ENCODE measurements at regions not wholly inside any gene's neighbourhood (a gene's known extent, or its start where the extent isn't known, plus 50 kb on each side); places are given as distances from the start of the nearest gene placed in this dataset.
"Not testable (repeated sequence)": the region's sequence is repeated elsewhere in the genome, so short reads cannot be mapped to it uniquely, and the experiment has no call there.

DNA sequence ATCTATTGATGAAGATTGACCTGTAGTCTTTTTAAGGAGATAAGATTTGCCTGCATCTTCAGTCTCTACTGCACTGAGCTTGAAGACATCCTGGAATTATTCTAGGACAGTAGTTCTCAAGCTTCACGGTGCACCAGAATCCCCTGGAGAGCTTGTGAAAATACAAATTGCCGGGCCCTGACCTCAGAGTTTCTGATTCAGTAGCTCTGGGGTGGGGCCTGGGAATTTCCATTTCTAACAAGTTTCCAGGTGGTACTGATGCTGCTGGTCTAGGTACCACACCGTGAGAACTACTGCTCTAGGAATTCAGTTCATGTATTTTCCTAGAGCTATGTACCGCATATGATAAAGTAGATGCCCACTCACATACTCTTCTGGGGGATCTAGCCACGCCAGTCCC, 246.1 kb downstream of the HS3ST3B1 start:
- no peak for DNase-seq (ENCODE audit: low read depth)

DNA sequence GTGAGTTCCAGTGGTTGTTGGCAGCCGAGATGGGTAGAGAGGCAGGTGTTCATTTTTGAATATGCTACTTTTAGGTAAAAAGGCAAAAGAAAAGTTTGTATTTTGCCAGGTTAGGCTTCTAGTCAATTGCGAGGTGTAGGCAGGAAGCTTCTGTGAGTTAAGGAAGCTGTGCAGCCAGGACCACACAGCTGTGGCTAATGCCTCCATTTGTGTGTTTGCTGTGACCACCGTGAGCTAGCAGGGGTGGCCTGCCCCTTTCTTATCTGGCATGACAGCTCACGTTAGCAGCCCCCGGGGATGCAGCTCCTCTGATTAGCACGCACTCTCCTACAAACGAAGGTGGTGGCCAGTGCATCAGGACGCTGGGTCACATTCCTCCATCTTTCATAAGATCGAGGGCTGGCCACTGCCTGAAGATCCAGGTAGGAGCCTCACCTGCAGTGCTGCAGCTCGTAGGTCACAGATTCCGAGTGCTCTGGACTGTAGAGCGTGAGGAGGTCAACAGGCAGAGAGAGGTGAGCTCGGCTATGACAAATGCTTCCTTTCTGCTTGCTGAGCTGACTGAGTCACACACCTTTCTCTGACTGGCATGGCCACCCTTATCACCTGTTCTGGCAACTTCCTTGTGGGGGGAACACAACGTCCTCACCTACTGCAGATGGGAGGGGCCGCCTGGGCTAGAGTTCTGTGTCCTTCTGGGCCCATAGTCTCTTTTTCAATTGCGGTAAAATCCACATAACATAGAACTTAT, 244.4 kb downstream of the HS3ST3B1 start:
- no peak for DNase-seq (ENCODE audit: low read depth)

DNA sequence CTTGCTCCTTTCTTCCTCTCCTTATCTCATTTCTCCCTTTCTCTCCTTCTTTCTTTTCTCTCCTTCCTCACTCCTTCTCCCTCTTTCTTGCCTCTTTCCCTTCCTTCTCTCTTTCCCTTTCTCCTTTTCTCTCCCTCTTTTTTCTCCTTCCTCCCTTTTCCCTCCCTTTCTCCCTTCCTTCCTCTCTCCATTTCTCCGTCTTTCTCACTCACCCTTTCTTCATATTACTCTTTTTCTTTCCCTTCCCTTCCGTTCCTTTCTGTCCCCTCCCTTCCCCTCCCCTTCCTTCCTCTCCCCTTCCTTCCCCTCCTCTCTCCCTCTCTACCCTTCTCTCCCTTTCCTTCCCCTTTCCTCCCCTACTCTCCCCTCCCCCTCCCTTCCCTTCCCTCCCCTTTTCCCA, 240.8 kb downstream of the HS3ST3B1 start:
- DNase-seq (ENCODE audit: low read depth) = no peak

DNA sequence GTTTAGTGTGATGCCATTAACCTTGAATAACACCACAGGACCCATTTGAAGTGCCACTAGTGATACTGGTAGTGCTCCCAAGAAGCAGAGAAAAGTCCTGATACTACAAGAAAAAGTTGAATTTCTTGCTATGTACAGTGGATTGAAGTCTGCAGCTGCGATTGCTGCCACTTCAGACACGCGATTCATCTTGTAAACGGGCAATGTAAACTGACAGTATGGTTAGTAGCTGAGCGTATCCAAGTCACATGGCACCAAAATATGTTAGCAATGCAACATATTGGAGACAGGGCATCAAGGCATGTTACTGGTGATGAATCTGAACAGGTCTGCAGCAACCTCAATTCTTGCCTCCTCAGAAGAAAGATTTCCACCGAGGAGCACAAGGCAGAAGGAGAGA, 238.9 kb downstream of the HS3ST3B1 start:
- no peak for DNase-seq (ENCODE audit: low read depth)

DNA sequence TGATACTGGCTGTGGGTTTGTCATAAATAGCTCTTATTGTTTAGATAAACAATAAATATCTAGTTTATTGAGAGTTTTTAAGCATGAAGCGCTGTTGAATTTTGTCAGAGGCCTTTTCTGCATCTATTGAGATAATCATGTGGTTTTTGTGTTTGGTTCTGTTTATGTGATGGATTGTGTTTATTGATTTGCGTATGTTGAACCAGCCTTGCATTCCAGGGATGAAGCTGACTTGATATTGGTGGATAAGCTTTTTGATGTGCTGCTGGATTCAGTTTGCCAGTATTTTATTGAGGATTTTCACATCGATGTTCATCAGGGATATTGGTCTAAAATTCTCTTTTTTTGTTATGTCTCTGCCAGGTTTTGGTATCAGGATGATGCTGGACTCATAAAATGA, 231.4 kb downstream of the HS3ST3B1 start:
- DNase-seq (ENCODE audit: low read depth) = not testable (repeated sequence)

DNA sequence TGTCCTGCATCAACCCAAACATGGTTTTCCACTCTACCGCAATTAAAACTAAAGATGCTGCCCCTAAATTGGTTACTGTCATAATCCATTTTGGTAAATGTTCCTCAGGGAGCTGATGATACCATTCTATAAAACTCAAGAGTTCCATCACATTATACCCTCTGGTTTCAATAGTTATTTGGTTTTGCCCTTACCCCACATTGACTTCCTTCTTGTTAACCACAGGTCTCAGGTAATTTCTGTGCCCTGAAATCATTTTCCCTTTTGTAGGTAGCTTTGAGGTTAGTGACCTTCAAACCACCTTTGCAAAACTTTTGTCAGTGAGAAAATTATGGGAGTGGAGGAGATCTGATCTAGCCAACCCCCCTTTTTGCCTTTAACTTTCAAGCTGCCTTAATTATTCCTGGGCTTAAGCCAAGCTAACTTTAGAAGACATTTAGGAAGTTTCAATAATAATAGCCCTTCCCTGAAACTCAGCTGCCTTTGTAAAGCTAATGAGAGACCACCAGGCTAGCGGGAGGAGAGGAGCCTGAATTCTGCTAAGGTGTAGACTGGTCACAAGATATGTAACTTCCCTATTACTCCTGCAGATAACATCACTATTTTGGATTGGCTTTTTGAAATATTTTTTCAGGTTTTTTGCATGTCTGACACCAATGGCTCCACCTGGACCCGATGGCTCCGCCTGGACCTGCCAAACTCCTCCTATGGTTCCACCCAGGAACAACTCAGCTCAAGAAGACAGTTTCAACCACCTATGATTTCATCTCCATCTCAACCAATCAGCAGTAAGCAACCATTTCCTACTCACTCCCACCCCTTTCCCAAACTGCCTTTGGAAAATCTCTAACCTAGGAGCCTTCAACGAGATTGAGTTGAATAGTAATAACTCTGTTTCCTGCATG, 224.9 kb downstream of the HS3ST3B1 start:
- DNase-seq (ENCODE audit: low read depth) = no peak

DNA sequence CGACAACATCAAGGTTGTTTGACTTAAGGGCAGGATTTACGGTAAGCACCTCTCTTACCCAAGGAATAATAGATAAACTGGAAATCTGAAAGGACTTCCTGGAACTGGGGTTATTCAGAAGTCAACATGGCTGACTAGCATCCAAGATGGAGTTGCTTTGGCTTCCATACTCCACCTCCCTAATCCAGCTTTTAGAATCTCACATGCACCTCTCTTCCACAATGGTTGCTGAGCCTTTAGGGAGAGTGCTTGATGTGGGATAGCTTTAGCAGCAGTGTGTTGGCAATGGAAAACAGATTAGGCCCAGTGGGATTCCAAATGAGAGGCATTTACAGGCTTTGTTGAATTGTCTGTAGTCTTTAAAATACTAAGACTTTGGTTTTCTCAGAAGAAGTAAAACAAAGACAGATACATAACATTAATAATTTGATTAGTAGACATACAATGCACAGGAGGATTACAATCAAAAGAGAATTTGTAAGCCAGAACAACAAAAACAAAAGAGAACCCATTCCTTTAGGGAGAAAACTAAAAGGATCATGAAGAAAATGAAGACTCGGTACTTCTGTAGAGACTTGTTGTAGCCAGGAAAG, 222.0 kb downstream of the HS3ST3B1 start:
- DNase-seq (ENCODE audit: low read depth) = no peak

DNA sequence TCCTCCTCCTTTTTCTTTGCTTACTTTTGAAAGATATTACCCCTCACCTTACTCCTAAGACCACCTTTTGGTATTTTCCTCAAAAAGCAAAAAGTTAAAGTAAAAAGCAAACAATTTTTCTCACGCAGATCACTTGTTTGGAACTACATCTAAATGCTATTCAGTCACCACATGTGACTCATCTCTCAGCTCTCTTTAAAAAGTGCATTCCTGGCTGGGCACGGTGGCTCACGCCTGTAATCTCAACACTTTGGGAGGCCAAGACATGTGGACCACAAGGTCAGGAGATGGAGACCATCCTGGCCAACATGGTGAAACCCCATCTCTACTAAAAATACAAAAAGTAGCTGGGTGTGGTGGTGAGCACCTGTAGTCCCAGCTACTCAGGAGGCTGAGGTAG, 218.0 kb downstream of the HS3ST3B1 start:
- not testable (repeated sequence) for DNase-seq (ENCODE audit: low read depth)

DNA sequence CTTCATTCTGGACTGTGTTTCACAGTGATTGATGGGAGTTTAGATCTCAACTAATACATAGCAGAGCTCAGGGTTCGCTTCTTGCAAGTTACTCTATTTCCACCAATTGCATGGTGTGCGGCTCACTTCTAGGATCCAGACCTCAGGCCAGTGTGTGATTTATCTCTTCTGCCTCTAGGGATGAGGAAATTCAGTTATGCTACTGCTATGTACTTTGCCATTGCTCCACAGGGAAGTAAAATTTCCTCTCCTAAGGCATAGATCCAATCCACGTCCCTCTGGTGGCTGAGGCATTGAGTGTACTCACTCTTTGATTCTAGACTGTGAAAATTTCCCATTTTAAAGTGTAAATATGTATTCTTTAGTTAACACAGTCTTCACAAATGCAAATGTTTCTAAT, 214.1 kb downstream of the HS3ST3B1 start:
- DNase-seq (ENCODE audit: low read depth) = no peak

DNA sequence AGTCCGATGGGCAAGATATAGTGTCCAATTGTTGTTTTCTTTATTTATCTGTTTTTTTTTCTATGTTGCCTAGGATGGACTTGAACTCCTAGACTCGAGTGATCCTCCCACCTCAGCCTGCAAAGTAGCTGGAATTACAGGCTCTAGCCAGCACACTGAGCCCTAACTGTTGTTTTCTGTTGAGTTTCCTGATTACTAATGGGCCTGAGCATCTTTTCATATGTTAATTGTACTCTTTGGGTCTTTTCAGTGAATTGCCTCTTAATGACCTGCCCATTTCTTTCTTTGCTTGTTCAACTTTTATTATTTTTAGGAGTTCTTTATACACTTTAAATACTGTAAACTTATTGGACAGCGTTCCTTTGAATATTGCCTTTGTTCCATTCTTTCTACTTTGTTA, 213.0 kb downstream of the HS3ST3B1 start:
- no peak for DNase-seq (ENCODE audit: low read depth)

DNA sequence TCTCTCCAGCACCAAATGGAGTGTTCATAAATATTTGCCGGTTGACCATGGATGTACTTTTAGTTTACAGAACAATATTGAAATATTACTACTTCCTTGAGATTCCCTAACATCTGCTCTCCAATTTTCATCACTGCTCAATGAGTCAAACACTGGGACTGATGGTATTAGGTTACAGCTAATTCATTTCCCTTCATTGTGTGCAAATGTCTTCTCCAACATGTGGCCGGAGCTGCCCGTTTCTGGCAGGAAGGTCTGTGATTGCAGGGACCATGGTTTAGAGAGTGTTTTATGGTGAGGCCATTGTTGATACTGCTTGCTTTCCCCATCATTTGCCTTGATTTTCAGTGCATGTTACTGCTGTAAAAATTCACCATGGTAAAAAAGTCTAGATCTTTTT, 209.3 kb downstream of the HS3ST3B1 start:
- no peak for DNase-seq (ENCODE audit: low read depth)

DNA sequence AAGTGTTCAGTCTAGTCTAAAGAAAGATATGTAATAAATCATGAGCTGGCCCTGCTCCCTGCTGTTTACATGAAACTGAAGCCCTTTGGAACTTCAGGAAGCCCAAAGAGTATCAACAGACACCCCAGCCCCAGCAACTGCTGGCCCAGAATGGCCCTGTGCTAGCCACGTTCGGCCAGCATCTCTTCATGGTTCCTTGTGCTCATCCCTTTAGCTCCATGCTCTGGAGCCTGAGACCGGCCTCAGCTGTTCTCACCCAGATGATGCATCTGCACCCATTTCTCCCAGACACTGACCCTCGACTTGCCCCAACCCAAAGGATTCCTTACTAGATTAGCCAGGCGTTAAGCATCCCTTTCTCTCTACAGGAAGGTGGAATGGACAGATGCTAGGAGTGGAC, 207.3 kb downstream of the HS3ST3B1 start:
- DNase-seq (ENCODE audit: low read depth) = no peak

DNA sequence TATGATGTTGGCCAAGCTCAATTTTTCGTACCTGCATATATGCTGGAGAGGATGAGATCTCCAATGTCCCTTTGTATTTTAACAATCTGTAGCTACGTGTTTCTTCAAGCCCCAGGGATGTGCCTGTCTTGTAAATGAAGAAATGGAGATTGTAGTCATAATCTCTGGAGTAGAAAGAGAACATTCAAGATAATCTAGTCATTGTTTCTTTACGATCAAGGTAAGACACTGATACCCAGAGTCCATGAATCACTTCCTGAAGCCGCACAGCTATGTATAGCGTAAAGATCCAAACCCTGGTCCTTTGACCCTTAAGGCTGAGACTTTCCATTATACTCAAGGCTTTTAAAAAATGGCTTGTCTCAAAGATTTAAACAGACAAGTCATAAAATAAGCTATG, 205.5 kb downstream of the HS3ST3B1 start:
- DNase-seq (ENCODE audit: low read depth) = no peak

DNA sequence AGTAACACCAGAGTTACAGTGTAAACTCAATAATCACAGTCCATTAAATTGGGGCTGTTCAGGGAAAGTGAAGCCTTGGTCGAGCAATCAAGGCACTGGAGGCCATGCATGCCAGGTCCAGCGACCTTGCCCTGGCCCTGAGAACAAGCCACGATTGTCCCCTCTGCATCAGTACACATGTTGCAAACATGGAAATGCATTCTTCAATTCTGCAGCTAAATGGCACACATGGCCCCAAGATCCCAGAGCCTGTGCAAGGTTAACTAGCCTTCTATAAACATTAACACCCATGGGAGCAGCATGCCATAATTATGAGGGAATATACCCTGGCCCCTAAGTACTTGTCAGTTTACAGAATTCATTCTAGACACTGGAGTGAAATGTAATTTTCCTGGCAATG, 204.7 kb downstream of the HS3ST3B1 start:
- DNase-seq (ENCODE audit: low read depth) = no peak

DNA sequence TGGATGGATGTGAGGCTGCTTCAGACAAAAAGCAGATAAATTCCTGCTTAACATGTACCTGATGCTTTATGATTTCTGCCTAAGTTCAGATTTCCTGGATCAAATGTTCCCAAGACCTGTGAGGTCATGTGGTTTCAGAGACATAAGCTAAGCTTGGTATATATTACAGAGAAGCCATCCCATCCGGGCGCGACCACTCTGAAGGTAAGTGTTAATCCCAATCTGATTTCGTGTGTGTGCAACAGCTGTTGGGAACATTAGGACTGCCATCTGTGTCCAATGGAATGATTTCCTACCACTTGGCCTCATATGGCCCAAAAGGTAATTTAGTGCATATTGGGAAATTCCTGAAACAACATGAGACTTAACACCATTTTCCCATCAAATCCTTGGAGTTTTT, 199.1 kb downstream of the HS3ST3B1 start:
- no peak for DNase-seq (ENCODE audit: low read depth)

DNA sequence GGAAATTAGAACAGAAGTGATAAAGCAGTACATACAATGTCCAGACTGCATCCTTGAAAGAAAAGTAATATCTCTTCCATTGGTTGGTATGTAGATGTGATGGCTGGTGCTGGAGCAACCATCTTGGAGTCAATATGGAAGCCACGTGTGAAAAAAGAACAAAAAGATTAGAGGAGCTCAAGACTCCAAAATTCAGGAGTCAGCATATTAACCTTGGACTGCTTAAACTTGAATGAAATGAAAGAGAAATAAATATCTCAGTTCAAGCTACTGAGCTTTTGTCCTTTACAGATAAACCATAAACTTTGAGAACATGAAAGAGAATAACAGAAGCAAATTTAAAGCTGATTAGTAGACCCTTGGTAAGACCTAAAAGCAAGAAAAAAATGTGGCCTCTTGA, 197.9 kb downstream of the HS3ST3B1 start:
- no peak for DNase-seq (ENCODE audit: low read depth)

DNA sequence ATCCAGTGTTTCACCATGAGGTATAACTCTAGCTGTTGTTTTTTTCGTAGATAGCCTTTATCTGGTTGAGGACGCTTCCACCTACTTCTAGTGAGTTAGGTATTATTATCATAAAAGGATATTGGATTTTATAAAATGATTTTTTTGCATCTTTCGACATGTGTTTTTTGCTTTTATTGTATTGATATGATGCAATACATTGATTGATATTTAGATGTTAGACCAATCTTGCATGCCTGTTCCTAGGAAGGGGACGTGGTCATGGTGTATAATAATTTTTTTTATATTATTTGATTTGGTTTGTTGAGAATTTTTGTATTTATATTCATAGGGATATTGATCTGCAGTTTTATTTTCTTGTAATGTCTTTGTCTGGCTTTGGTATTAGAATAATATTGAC, 193.3 kb downstream of the HS3ST3B1 start:
- no peak for DNase-seq (ENCODE audit: low read depth)

DNA sequence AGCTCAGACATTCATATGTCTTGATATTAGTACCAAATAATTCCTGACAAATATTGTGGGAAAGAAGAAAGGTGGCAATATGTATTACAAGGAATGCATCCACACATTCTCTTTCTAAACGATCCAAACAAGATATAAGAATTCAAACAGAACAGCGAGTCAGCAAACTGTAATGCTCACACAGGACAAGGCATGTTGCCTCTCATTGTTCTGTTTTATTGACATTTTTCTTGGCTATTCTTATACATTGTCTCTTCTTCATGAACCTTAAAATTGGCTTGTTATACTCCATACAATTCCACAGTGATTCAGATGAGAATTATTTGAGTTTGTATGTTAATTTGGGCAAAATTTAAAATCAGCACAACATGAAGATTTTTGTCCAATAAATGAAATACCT, 189.1 kb downstream of the HS3ST3B1 start:
- no peak for DNase-seq (ENCODE audit: low read depth)

DNA sequence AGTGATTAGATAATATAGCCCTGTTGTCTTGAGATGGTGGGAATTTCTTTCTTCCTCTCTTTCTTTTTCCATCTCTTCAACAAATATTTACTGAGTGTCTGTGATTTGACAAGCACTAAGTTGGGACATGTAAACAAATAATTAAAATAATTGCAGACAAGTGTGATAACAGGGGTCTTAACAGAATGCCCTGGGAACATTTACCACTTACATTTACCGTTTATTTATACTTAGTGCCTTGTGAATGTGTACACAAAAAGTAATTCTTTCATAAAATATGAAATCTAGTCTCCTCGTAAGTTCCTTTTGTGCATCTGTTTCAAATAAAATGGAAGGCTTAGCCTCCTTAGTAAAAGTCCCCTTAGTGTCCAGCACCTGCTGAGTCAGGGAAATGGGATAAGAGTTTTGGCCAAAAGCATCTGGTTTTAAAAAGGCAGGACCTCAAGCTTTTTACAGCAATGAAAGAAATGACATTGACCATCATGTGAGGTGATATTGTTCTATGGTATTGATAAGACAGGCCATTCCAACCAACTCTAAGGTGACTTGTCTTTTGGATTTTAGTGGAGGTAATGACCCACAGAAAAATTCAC, 188.2 kb downstream of the HS3ST3B1 start:
- no peak for DNase-seq (ENCODE audit: low read depth)

DNA sequence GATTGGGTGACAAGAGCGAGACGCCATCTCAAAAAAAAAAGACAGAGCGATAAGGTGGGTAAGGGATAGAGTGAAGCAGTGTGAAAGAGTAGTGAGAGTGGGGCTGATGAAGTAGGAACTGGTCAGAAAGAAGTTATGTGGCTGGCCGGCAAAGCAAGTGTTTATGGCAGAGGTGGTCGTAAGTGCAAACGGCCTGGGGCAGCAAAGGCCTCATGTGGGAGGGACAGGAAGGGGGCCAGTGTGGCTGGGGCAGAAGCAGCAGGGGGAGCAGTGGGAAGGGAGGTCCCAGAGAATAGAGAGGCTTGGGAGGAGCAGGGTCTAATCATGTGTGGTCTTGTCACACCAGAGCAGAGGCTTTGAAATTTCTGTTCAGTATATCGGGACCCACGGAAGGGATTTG, 186.2 kb downstream of the HS3ST3B1 start:
- DNase-seq (ENCODE audit: low read depth) = no peak

DNA sequence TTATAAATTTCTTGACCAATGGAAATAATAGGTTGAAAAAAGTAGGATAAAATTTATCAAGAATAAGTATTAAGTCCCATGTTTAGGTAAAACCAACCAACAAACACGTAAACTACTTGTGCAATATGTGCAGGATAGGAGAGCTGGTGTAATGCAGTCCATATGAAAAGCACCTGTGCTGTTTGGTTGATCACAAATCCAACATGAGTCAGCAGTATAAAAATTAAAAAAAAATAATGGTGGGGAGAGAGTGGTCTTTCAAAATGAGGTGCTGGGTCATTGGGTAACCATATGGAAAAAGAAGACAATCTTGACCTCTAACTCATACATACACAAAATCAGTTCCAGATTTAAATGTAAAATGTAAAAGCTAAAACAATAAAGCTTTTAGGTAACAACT, 181.8 kb downstream of the HS3ST3B1 start:
- DNase-seq (ENCODE audit: low read depth) = no peak

DNA sequence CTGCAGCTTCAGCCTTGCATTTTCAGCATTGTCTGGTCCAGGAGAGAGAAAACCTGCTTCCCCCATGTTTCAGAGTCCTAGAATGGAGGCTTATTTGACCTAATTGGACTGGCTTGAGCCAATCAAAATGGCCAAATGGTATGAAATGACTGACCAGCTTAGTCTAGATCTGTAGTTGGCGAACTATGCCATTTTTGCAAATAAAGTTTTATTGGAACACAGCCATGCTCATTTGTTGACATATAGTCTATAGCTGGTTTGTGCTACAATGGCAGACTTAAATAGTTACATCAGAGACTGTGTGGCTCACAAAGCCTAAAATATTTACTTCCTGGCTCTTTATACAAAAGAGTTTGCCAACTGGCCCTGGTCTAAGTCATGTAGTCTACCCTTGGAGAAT, 180.8 kb downstream of the HS3ST3B1 start:
- DNase-seq (ENCODE audit: low read depth) = no peak

DNA sequence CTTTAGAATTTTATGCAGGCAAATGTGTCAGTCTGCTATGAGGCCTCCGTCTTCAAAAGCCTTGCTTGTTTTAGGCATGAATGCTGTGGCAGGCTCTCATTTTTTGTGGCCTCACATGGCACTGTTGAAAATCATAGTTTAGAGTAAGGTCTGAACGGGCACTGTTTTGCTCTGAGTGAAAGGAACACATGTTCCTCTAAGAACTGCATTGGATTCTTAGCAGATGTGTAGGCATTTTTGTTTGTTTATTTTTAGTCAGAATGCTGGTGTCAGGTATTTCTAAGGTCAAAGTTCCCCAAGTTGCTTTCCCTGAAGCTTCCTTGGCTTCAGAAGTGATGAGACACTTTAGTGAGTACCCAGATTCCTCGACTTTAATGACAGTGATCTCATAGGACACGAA, 173.7 kb downstream of the HS3ST3B1 start:
- no peak for DNase-seq (ENCODE audit: low read depth)
